ENCODE measurements at regions not wholly inside any gene's neighbourhood (a gene's known extent, or its start where the extent isn't known, plus 50 kb on each side); places are given as distances from the start of the nearest gene placed in this dataset.
A peak's percentile ranks its signal among the peaks of the same experiment; 100 is the strongest.

- no peak overlapping the region for H3K27ac ChIP-seq (ENCODE audit: low read depth in 1 of 2, low read length in 2 of 2)
- no peaks in the 10 kb centered on the region for H3K9me3 ChIP-seq (ENCODE audit: control insufficient read depth in 4 of 4, low read length in 3 of 4)
- H3K9ac ChIP-seq (ENCODE audit: low read depth in 1 of 2, low read length in 2 of 2), result no peak overlapping the region
- TF ChIP-seq, protein P1, sequence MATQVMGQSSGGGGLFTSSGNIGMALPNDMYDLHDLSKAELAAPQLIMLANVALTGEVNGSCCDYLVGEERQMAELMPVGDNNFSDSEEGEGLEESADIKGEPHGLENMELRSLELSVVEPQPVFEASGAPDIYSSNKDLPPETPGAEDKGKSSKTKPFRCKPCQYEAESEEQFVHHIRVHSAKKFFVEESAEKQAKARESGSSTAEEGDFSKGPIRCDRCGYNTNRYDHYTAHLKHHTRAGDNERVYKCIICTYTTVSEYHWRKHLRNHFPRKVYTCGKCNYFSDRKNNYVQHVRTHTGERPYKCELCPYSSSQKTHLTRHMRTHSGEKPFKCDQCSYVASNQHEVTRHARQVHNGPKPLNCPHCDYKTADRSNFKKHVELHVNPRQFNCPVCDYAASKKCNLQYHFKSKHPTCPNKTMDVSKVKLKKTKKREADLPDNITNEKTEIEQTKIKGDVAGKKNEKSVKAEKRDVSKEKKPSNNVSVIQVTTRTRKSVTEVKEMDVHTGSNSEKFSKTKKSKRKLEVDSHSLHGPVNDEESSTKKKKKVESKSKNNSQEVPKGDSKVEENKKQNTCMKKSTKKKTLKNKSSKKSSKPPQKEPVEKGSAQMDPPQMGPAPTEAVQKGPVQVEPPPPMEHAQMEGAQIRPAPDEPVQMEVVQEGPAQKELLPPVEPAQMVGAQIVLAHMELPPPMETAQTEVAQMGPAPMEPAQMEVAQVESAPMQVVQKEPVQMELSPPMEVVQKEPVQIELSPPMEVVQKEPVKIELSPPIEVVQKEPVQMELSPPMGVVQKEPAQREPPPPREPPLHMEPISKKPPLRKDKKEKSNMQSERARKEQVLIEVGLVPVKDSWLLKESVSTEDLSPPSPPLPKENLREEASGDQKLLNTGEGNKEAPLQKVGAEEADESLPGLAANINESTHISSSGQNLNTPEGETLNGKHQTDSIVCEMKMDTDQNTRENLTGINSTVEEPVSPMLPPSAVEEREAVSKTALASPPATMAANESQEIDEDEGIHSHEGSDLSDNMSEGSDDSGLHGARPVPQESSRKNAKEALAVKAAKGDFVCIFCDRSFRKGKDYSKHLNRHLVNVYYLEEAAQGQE (IDR thresholded peaks at IDR 0.05), result no peak
- TF ChIP-seq TAF1 (conservative IDR thresholded peaks at IDR 0.05) (no peak), RXRA (IDR thresholded peaks at IDR 0.05) (no peak), FOXA2 (IDR thresholded peaks at IDR 0.05) (no peak), SP1 (IDR thresholded peaks at IDR 0.05) (no peak), YY1 (IDR thresholded peaks at IDR 0.05) (no peak)
- no peaks in the 10 kb centered on the region for H3K4me1 ChIP-seq (ENCODE audit: control insufficient read depth in 4 of 4, insufficient read depth in 4 of 4, low read length in 3 of 4)
- no peak overlapping the region for H3K4me3 ChIP-seq (ENCODE audit: low read depth in 1 of 3, low read length in 3 of 3)
- H3K36me3 ChIP-seq (ENCODE audit: control insufficient read depth in 4 of 4, insufficient read depth in 3 of 4, low read depth in 1 of 4, low read length in 3 of 4), result no peaks in the 10 kb centered on the region
- 61% methylated on average over 1 of the region's 1 CpG for WGBS
- no peak for DNase-seq (ENCODE audit: low spot score)
- no peaks in the 10 kb centered on the region for H3K27me3 ChIP-seq (ENCODE audit: control insufficient read depth in 4 of 4, insufficient read depth in 4 of 4, low read length in 3 of 4)
Measured at GRCh38 chr10:109127363-109127762, 795.9 kb downstream of the XPNPEP1 start.

GRCh38 chr10:109126541-109126940 lies 796.8 kb downstream of the XPNPEP1 start:
- H3K27me3 ChIP-seq (ENCODE audit: control insufficient read depth in 4 of 4, insufficient read depth in 4 of 4, low read length in 3 of 4), result peaks cover 0 to 2% (median 0%) of the 10 kb centered on the region in 4 donors
- WGBS, result 86% methylated on average over 3 of the region's 3 CpGs
- H3K9me3 ChIP-seq (ENCODE audit: control insufficient read depth in 4 of 4, low read length in 3 of 4), result no peaks in the 10 kb centered on the region
- H3K4me3 ChIP-seq (ENCODE audit: low read depth in 1 of 3, low read length in 3 of 3), result no peak overlapping the region
- no peak overlapping the region for H3K27ac ChIP-seq (ENCODE audit: low read depth in 1 of 2, low read length in 2 of 2)
- DNase-seq (ENCODE audit: low spot score), result no peak
- TF ChIP-seq EGR1 (IDR thresholded peaks at IDR 0.05; ENCODE audit: low read depth in 2 of 2) (no peak), SP1 (IDR thresholded peaks at IDR 0.05) (no peak), ATF3 (IDR thresholded peaks at IDR 0.05) (no peak), HNF4A (conservative IDR thresholded peaks at IDR 0.05) (no peak), FOXA1 (IDR thresholded peaks at IDR 0.05) (no peak)
- no peak overlapping the region for H3K9ac ChIP-seq (ENCODE audit: low read depth in 1 of 2, low read length in 2 of 2)
- H3K4me1 ChIP-seq (ENCODE audit: control insufficient read depth in 4 of 4, insufficient read depth in 4 of 4, low read length in 3 of 4), result no peaks in the 10 kb centered on the region
- H3K36me3 ChIP-seq (ENCODE audit: control insufficient read depth in 4 of 4, insufficient read depth in 3 of 4, low read depth in 1 of 4, low read length in 3 of 4), result no peaks in the 10 kb centered on the region

GRCh38 chr10:109126016-109126415 lies 797.3 kb downstream of the XPNPEP1 start:
- 19% methylated on average over 1 of the region's 1 CpG for WGBS
- Histone ChIP-seq H3K36me3 (ENCODE audit: control insufficient read depth in 4 of 4, insufficient read depth in 3 of 4, low read depth in 1 of 4, low read length in 3 of 4) (no peaks in the 10 kb centered on the region), H3K9me3 (ENCODE audit: control insufficient read depth in 4 of 4, low read length in 3 of 4) (no peaks in the 10 kb centered on the region), H3K9ac (ENCODE audit: low read depth in 1 of 2, low read length in 2 of 2) (no peak overlapping the region), H3K27ac (ENCODE audit: low read depth in 1 of 2, low read length in 2 of 2) (no peak overlapping the region), H3K4me3 (ENCODE audit: low read depth in 1 of 3, low read length in 3 of 3) (no peak overlapping the region), H3K4me1 (ENCODE audit: control insufficient read depth in 4 of 4, insufficient read depth in 4 of 4, low read length in 3 of 4) (no peaks in the 10 kb centered on the region), H3K27me3 (ENCODE audit: control insufficient read depth in 4 of 4, insufficient read depth in 4 of 4, low read length in 3 of 4) (peaks cover 0 to 3% (median 0%) of the 10 kb centered on the region in 4 donors)
- DNase-seq (ENCODE audit: low spot score), result no peak
- TF ChIP-seq JUND (IDR thresholded peaks at IDR 0.05) (no peak), RAD21 (IDR thresholded peaks at IDR 0.05) (peak in 1 of 2 donors; percentile 43), FOXA1 (IDR thresholded peaks at IDR 0.05) (no peak), FOXA2 (IDR thresholded peaks at IDR 0.05) (no peak), NR2F2 (IDR thresholded peaks at IDR 0.05) (no peak)
- TF ChIP-seq, protein P2, sequence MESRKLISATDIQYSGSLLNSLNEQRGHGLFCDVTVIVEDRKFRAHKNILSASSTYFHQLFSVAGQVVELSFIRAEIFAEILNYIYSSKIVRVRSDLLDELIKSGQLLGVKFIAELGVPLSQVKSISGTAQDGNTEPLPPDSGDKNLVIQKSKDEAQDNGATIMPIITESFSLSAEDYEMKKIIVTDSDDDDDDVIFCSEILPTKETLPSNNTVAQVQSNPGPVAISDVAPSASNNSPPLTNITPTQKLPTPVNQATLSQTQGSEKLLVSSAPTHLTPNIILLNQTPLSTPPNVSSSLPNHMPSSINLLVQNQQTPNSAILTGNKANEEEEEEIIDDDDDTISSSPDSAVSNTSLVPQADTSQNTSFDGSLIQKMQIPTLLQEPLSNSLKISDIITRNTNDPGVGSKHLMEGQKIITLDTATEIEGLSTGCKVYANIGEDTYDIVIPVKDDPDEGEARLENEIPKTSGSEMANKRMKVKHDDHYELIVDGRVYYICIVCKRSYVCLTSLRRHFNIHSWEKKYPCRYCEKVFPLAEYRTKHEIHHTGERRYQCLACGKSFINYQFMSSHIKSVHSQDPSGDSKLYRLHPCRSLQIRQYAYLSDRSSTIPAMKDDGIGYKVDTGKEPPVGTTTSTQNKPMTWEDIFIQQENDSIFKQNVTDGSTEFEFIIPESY (IDR thresholded peaks at IDR 0.05), result no peak

Data from liver (tissue), 7 donors.